ENCODE measurements at regions not wholly inside any gene's neighbourhood (a gene's known extent, or its start where the extent isn't known, plus 50 kb on each side); places are given as distances from the start of the nearest gene placed in this dataset.

- DNase-seq = no peak
Observed at GRCh38 chr1:218686258-218686657, 341.1 kb downstream of the TGFB2 start.

- DNase-seq = no peak
Observed at GRCh38 chr1:218686761-218687160, 341.6 kb downstream of the TGFB2 start.

- no peak for DNase-seq
Observed at GRCh38 chr1:218692808-218693207, 347.7 kb downstream of the TGFB2 start.

- no peak for DNase-seq
Observed at GRCh38 chr1:218693599-218693998, 348.5 kb downstream of the TGFB2 start.

GRCh38 chr1:218694085-218694484, 348.9 kb downstream of the TGFB2 start:
- DNase-seq = no peak

GRCh38 chr1:218694636-218695035, 349.5 kb downstream of the TGFB2 start:
- no peak for DNase-seq

- no peak for DNase-seq
Observed at GRCh38 chr1:218695525-218695924, 350.4 kb downstream of the TGFB2 start.

GRCh38 chr1:218698141-218698540, 353.0 kb downstream of the TGFB2 start:
- DNase-seq = no peak

GRCh38 chr1:218699421-218699820, 354.3 kb downstream of the TGFB2 start:
- no peak for DNase-seq

- DNase-seq = no peak
Observed at GRCh38 chr1:218699865-218700264, 354.7 kb downstream of the TGFB2 start.

- no peak for DNase-seq
Observed at GRCh38 chr1:218700666-218701065, 355.5 kb downstream of the TGFB2 start.

GRCh38 chr1:218701131-218701530, 356.0 kb downstream of the TGFB2 start:
- no peak for DNase-seq

- no peak for DNase-seq
Observed at GRCh38 chr1:218702775-218703174, 357.6 kb downstream of the TGFB2 start.

- no peak for DNase-seq
Observed at GRCh38 chr1:218703836-218704235, 358.7 kb downstream of the TGFB2 start.

- no peak for DNase-seq
Observed at GRCh38 chr1:218705391-218705790, 360.3 kb downstream of the TGFB2 start.

- no peak for DNase-seq
Observed at GRCh38 chr1:218705911-218706893, 361.1 kb downstream of the TGFB2 start.

GRCh38 chr1:218711001-218711400, 365.9 kb downstream of the TGFB2 start:
- DNase-seq = no peak

GRCh38 chr1:218711884-218712674, 366.9 kb downstream of the TGFB2 start:
- no peak for DNase-seq

GRCh38 chr1:218712677-218713076, 367.5 kb downstream of the TGFB2 start:
- no peak for DNase-seq

- DNase-seq = no peak
Observed at GRCh38 chr1:218715961-218716669, 371.0 kb downstream of the TGFB2 start.

- no peak for DNase-seq
Observed at GRCh38 chr1:218717575-218717974, 372.4 kb downstream of the TGFB2 start.

- DNase-seq = no peak
Observed at GRCh38 chr1:218718206-218718605, 373.1 kb downstream of the TGFB2 start.

GRCh38 chr1:218718977-218719376, 373.8 kb downstream of the TGFB2 start:
- no peak for DNase-seq
